ENCODE measurements at regions not wholly inside any gene's neighbourhood (a gene's known extent, or its start where the extent isn't known, plus 50 kb on each side); places are given as distances from the start of the nearest gene placed in this dataset.

DNA sequence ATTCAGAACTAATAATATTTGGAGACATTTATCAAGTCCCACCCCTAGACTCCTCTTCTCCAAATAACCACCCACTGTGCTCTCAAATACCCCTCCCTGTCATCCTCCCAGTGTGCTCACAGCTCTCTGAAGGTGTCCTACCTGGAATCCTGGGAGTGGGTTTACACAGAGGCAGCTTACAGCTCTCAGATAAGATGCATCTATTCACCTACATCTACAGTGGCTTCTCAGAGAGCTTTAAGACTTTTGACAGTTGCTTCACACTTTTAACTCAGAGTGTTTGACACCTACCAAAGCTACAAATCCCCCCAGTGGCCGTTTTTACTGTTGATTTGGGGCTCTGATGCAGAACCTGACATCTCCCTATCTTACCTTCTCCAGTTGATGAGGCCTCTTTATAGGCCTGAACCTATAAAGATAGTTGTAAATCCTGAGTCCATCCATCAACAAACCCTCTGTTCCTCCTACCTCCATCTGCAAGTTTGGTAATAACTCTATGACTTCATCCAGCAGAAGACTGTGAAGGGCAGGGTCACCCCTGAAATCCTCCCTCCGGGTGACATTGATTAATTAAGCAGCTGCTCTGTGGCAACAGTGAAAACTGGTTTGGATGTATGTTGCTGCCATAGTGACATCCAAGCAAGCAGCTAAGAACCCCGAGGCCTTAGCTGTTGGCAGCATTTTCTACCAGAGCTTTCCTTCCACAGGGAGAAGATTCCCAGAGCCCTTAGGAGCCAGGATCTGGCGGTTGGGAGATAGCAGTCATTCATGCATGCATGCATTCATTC is 226.1 kb upstream of the RREB1 start:
- no peak for DNase-seq (ENCODE audit: low spot score)
- no peak for TF ChIP-seq CTCF (IDR thresholded peaks at IDR 0.05; ENCODE audit: extremely low read depth, missing control alignments)

- no peak for TF ChIP-seq CTCF (IDR thresholded peaks at IDR 0.05; ENCODE audit: extremely low read depth, missing control alignments)
- DNase-seq (ENCODE audit: low spot score), result no peak
These were observed 225.2 kb upstream of the RREB1 start for GRCh38 chr6:6882592-6882991.

DNA sequence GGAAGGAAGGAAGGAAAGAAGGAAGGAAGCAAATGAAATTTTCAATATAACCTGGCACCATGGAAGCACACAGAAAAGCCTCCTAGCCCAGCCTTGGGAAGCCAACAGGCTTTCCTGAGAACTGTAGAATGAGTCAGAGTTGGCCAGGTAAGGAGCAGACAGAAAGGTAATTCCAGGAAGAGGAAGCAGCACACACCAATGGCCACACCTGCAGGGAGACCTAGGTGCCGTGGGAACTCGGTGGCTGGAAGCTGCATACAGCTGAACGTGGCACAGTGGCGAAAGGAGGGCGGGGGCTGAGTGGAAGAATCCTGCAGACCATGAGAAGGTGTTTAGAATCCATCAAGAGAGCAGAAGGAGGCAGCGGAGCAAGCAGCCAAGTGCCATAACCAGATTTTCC is 224.8 kb upstream of the RREB1 start:
- no peak for DNase-seq (ENCODE audit: low spot score)
- TF ChIP-seq CTCF (IDR thresholded peaks at IDR 0.05; ENCODE audit: extremely low read depth, missing control alignments), result no peak

- no peak for TF ChIP-seq CTCF (IDR thresholded peaks at IDR 0.05; ENCODE audit: extremely low read depth, missing control alignments)
- no peak for DNase-seq (ENCODE audit: low spot score)
These were observed 223.6 kb upstream of the RREB1 start for GRCh38 chr6:6884193-6884627.

- TF ChIP-seq CTCF (IDR thresholded peaks at IDR 0.05; ENCODE audit: extremely low read depth, missing control alignments), result no peak
These were observed 222.8 kb upstream of the RREB1 start for GRCh38 chr6:6884916-6885315.

GRCh38 chr6:6885521-6886170 is 222.1 kb upstream of the RREB1 start:
- no peak for DNase-seq (ENCODE audit: low spot score)
- no peak for TF ChIP-seq CTCF (IDR thresholded peaks at IDR 0.05; ENCODE audit: extremely low read depth, missing control alignments)

More at GRCh38 chr6:6884916-6885315, 222.8 kb upstream of the RREB1 start:
- no peak for DNase-seq (ENCODE audit: low spot score)

- no peak for DNase-seq (ENCODE audit: low spot score)
- no peak for TF ChIP-seq CTCF (IDR thresholded peaks at IDR 0.05; ENCODE audit: extremely low read depth, missing control alignments)
These were observed 221.4 kb upstream of the RREB1 start for GRCh38 chr6:6886171-6886885.
